Body of pancreas (tissue), 4 donors: ENCODE measurements at regions not wholly inside any gene's neighbourhood (a gene's known extent, or its start where the extent isn't known, plus 50 kb on each side); places are given as distances from the start of the nearest gene placed in this dataset.

Experiments
- ATAC-seq: fragments of 150-250 bp; one replicate; pipeline ENCODE4 v1.9.1; 2016
- DNase-seq, 4 donors: peaks; one replicate each; pipeline ENCODE4 v3.0.0-alpha.2; 2019
- H3K27ac ChIP-seq, 4 donors: fragments of 200-600 bp; sonication (generic); 1 replicate in 3 of 4; 2 replicates in 1 of 4; pipeline versions ENCODE4 v1.5.1 to v1.6.1; 2016 to 2019; ENCODE audit warnings: mild to moderate bottlenecking in 1 of 4, mixed read lengths in 1 of 4, moderate library complexity in 1 of 4
- H3K27me3 ChIP-seq, 2 donors: fragments of 200-600 bp; sonication (generic); one replicate each; pipeline ENCODE4 v1.6.0; 2016; ENCODE audit warnings: mild to moderate bottlenecking in 1 of 2
- H3K36me3 ChIP-seq, 2 donors: fragments of 200-600 bp; sonication (generic); replicated peaks in 1 of 2; 2 replicates each; pipeline ENCODE4 v1.5.1; 2016; ENCODE audit warnings: low read depth in 2 of 2; ENCODE audit not compliant: insufficient read depth in 1 of 2
- H3K4me1 ChIP-seq: fragments of 200-600 bp; sonication (generic); one replicate; pipeline ENCODE4 v1.6.0; 2016
- H3K4me3 ChIP-seq, 2 donors: fragments of 200-600 bp; sonication (generic); 1 replicate in 1 of 2; 2 replicates in 1 of 2; pipeline ENCODE4 v1.5.1; 2016 to 2019
- H3K9me3 ChIP-seq, 3 donors: fragments of 200-600 bp; sonication (generic); 1 replicate in 2 of 3; 2 replicates in 1 of 3; pipeline ENCODE4 v1.5.1; 2016
- CTCF ChIP-seq, 7 experiments: fragments of 450-650 bp in 4 of 7; fragments of 200-600 bp in 3 of 7; sonication (generic) in 3 of 7; IDR thresholded peaks; one replicate each; pipeline ENCODE4 v1.5.1; 2016 to 2019; ENCODE audit warnings: antibody characterized with exemption in 7 of 7
- POLR2A ChIP-seq, 3 donors: fragments of 450-650 bp; IDR thresholded peaks; one replicate each; pipeline ENCODE4 v1.6.1; 2016; ENCODE audit warnings: antibody characterized with exemption in 3 of 3, mild to moderate bottlenecking in 2 of 3
- WGBS, 2 donors: methylation state at CpG; one replicate each; pipeline ENCODE4 v1.1.5; 2017; 5-methylcytosine and 5-hydroxymethylcytosine counted together
- intact Hi-C: fragments of 100-400 bp; cut with DNase I; formaldehyde crosslinking; loops from one replicate; pipeline ENCODE4 v1.15.1; 2023

DNA sequence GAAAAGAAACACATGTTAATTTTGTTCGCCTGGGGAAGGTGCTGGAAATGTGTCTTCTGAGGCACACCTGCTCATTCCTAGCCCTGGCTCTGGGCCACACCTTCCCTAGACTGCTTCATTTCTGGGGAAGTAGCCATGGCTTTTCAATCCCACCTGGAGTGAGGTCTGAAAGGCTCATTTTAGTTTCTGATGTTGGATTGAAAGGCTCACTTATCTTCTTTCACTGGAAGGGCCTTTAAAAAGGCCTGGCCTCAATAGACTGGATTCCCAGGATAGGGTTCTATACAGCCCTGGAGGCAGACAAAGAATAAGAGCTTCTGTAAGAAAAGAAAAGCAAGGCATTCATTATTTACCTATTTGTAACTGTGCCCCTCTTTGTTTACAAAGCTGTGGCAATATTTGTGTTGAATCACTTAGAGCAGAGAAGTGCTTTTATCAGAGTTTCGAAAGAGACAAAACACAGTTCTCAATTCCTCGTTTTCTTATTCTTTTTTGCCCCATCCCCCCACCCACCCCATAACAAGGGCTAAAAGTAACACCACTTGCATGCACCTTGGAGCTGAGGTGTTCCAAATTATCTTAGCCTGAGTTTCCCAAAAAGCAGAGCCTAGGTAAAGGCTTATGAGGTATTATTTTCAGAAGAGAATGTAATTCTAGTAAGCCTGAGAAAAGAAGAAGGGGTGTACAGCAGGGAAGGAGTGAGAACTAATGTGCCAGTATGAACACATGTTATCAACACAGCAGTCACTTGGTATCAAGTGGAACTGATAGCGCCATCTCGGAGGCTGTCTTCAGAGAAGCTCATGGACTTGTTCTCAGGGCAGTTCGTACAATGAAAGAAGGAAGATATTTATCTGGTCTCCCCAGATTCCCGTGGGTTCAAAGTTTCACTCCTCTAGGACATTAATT, 413.1 kb downstream of the KCTD16 start:
- intact Hi-C loops = no loop called here
- WGBS, 2 donors = 54% methylated on average over 7 of the region's 7 CpGs
- peak in 3 of 4 donors; percentile 10 to 54 (median 28) for DNase-seq

DNA sequence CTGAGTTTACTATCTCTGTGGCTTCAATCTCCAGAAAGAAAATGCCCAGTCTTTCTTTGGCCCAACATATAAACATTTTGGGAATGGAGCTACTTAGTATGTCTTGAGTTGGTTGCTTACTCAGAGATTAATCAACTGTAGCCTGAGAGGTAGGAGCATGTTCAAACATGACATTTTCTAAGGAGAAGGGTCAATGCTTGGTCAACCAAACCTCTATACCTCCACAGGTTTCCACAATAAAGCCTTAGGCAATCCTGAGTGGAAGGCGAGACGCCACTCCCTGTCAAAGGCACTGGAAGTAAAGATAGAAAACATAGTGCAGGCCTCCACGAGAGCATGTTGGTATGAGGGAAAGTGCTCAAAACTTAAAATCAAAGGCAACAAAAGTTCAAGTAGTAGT, 411.4 kb downstream of the KCTD16 start:
- Histone ChIP-seq H3K4me3 (no peak overlapping the region), H3K4me1 (peaks cover 12% of the 10 kb centered on the region), H3K27ac (no peak overlapping the region), H3K9me3 (no peaks in the 10 kb centered on the region), H3K36me3 (no peaks in the 10 kb centered on the region), H3K27me3 (no peaks in the 10 kb centered on the region)
- no peak for ATAC-seq
- no peak for TF ChIP-seq POLR2A (IDR thresholded peaks at IDR 0.05)
- no peak for TF ChIP-seq CTCF (IDR thresholded peaks at IDR 0.05)
- DNase-seq = no peak
- intact Hi-C loops = no loop called here
- WGBS, 2 donors = 95 to 98% methylated on average over 3 of the region's 3 CpGs

More for the DNA sequence above, 413.1 kb downstream of the KCTD16 start:
- Histone ChIP-seq H3K27me3 (no peaks in the 10 kb centered on the region), H3K4me3 (no peak overlapping the region), H3K9me3 (no peaks in the 10 kb centered on the region), H3K27ac (no peak overlapping the region), H3K4me1 (peaks cover 12% of the 10 kb centered on the region), H3K36me3 (no peaks in the 10 kb centered on the region)
- TF ChIP-seq CTCF (IDR thresholded peaks at IDR 0.05) (no peak), POLR2A (IDR thresholded peaks at IDR 0.05) (no peak)
- ATAC-seq = no peak

GRCh38 chr5:144581044-144581443, 410.4 kb downstream of the KCTD16 start:
- H3K9me3 ChIP-seq = no peaks in the 10 kb centered on the region
- 92 to 94% methylated on average over 9 of the region's 9 CpGs for WGBS, 2 donors
- H3K27me3 ChIP-seq = no peaks in the 10 kb centered on the region
- no peak overlapping the region for H3K27ac ChIP-seq
- no peak for ATAC-seq
- H3K36me3 ChIP-seq = no peaks in the 10 kb centered on the region
- TF ChIP-seq CTCF (IDR thresholded peaks at IDR 0.05) = no peak
- TF ChIP-seq POLR2A (IDR thresholded peaks at IDR 0.05) = no peak
- intact Hi-C loops = no loop called here
- H3K4me3 ChIP-seq = no peak overlapping the region
- peaks cover 12% of the 10 kb centered on the region for H3K4me1 ChIP-seq
- no peak for DNase-seq

- 80 to 82% methylated on average over 3 of the region's 3 CpGs for WGBS, 2 donors
- Histone ChIP-seq H3K27me3 (no peaks in the 10 kb centered on the region), H3K36me3 (no peaks in the 10 kb centered on the region), H3K4me1 (no peaks in the 10 kb centered on the region), H3K9me3 (no peaks in the 10 kb centered on the region), H3K27ac (no peak overlapping the region), H3K4me3 (no peak overlapping the region)
- TF ChIP-seq POLR2A (IDR thresholded peaks at IDR 0.05) = no peak
- no peak for TF ChIP-seq CTCF (IDR thresholded peaks at IDR 0.05)
- DNase-seq (no peak), ATAC-seq (no peak)
- intact Hi-C loops = no loop called here
These were observed 407.0 kb downstream of the KCTD16 start for GRCh38 chr5:144577676-144578075.

GRCh38 chr5:144575736-144576135, 405.1 kb downstream of the KCTD16 start:
- Histone ChIP-seq H3K36me3 (no peaks in the 10 kb centered on the region), H3K4me1 (no peaks in the 10 kb centered on the region), H3K9me3 (no peaks in the 10 kb centered on the region), H3K27ac (no peak overlapping the region), H3K4me3 (no peak overlapping the region), H3K27me3 (no peaks in the 10 kb centered on the region)
- intact Hi-C loops = no loop called here
- ATAC-seq (no peak), DNase-seq (no peak)
- 67 to 77% methylated on average over 1 of the region's 1 CpG for WGBS, 2 donors
- TF ChIP-seq CTCF (IDR thresholded peaks at IDR 0.05) = no peak
- TF ChIP-seq POLR2A (IDR thresholded peaks at IDR 0.05) = no peak
